Inflammatory macrophage (primary cell): ENCODE measurements at regions not wholly inside any gene's neighbourhood (a gene's known extent, or its start where the extent isn't known, plus 50 kb on each side); places are given as distances from the start of the nearest gene placed in this dataset.
A peak's percentile ranks its signal among the peaks of the same experiment; 100 is the strongest.

Source experiments
- DNase-seq, 2 donors: peaks; one replicate each; pipeline ENCODE4 v3.0.0-alpha.2; 2020 to 2022

DNA sequence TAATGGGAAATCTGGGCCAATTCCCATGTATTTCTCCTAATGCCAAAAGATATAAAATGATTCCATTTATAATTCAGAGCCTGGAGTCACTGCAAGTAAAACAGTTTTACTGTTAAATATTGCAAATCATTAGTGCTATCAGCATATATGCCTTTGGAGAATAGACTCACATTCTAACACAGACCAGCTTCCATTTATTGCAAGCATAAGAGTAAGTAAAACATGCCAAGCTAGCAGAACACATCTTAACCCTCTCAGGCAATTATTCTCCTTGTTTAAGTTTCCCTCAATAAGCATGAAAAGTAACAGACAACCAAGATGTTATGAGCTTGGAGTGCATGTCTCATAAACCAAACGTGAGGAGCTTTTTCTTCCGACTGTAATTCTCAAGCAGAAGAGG is 173.9 kb upstream of the GRIP1 start:
- no peak for DNase-seq

DNA sequence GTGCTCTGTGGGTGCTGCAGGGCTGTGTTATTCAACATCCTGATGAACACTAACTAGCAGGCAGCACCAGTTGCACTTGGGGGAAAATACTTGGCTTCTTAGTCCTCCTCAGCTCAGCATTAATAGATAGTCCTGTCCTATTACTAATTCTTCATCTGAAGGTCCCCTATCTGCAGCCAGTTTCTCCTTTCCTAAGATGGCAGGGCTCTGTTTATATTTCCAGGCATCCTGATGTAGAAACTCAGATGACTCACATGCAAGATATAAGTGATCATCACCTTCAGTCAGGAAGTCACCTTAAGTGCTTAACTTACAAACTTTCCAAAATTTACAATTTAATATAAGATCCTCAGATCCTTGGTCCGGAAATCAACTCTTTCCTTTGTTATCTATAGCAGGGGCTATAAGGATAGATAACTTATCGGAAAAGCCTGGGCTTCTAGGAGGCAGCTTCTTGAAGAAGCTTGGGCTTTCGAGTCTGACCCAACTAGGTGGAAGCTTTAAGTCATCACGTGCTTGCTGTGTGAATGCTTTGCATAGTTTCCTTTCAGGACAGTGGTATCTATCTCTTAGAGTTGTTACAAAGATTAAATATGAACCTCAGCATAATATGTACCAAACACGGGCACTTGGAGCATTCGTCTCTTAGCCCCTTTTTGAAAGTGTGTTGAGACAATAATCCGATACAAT is 181.0 kb upstream of the GRIP1 start:
- DNase-seq, result no peak

- peak; percentile 57 to 64 for DNase-seq
Measured at GRCh38 chr12:66860752-66861750, 182.2 kb upstream of the GRIP1 start.

GRCh38 chr12:66862356-66862985 is 183.6 kb upstream of the GRIP1 start:
- no peak for DNase-seq

DNA sequence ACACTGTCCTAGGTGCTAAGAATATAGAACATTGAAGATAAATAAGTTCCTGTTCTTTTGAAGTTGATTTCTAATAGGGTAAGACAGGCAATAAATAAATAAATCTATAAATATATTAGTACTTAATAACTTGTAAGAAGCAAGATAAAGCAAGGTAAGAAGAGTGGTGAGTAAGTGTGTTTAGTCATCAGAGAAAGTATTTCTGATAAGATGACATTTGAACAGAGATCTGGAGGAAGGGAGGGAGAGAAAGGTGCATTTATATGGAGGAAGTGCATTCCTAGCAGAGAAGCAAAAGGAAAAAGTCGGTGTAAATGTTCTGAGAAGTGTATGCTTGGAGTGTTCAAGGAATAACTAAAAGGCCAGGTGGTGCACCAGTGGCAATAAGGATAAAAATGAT is 184.4 kb upstream of the GRIP1 start:
- DNase-seq, result no peak

DNA sequence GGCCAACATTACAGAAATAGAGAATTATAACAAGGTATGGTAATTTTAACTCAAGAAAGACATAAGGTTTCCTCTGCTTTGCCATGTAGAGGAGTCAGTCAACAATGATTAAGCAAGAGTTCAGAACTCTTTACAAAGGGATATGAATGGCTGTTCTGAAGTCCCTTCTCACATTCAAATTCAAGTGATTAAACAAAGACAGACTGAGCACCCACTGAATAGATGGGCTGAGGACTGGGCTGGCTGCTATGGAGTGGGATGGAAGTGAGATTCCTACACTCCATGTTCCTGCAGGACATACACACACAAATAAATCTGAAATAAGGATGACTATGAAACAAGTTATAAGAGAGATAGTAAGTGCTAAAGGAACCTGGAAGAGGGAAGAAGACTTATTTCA is 199.0 kb upstream of the GRIP1 start:
- no peak for DNase-seq

- no peak for DNase-seq
Measured at GRCh38 chr12:66879409-66879808, 200.5 kb upstream of the GRIP1 start.

DNA sequence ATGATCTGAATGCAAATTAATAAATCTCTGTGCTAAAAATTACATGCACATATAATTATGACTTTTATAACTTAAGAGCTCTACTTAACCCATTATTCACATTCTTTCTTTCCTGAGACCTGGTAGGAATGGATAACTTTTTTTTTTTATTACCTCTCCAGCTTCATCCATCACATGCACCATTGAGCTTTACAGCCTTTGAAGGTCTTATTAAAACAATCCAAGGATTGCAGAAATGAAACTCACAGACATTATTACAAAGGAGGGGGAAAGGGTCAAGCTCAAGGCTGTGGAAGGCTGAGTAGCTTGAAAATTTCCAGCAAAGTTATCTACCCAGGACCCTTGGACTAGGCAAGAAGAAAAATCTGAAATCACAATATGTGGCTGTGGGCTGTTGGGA is 202.5 kb upstream of the GRIP1 start:
- no peak for DNase-seq

- no peak for DNase-seq
Measured at GRCh38 chr12:66884091-66884490, 205.2 kb upstream of the GRIP1 start.

DNA sequence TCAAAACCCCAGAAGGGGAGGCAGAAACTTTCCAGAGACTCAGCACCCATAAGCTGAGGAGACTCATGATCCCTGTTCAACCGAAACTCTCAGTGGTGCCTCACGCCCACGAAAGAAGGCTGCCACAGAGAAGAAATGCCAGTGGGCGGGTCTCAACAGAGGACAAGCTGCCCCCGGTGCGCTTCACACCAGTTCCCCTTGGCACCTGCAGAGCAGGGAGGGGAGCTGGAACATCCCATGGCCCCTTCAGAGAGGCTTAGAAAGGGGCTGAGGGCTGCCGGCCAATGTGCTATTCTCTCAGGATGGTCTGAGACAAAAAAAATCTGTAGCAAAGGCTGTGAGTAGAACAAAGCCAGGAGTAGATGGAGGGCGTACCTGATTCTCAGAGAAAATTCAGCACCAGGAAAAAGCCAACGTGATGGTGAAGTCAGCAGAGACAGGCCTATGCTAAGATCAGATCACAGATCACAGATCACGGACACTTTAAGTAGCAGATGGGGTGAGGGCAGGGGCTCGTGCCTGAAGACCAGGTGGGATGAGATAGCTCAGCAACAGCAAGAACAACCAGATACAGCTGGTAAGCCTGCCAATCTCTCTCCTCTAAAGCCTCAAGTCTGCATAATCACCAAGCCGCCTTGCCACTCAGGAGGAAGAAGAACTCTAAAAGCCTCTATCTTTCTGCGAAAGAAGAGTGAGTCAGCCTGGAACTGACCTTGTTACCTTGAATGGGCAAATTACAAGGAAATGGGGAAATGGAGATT is 206.4 kb upstream of the GRIP1 start:
- DNase-seq, result no peak

- DNase-seq, result no peak
Measured at GRCh38 chr12:66896797-66897196, 217.9 kb upstream of the GRIP1 start.

DNA sequence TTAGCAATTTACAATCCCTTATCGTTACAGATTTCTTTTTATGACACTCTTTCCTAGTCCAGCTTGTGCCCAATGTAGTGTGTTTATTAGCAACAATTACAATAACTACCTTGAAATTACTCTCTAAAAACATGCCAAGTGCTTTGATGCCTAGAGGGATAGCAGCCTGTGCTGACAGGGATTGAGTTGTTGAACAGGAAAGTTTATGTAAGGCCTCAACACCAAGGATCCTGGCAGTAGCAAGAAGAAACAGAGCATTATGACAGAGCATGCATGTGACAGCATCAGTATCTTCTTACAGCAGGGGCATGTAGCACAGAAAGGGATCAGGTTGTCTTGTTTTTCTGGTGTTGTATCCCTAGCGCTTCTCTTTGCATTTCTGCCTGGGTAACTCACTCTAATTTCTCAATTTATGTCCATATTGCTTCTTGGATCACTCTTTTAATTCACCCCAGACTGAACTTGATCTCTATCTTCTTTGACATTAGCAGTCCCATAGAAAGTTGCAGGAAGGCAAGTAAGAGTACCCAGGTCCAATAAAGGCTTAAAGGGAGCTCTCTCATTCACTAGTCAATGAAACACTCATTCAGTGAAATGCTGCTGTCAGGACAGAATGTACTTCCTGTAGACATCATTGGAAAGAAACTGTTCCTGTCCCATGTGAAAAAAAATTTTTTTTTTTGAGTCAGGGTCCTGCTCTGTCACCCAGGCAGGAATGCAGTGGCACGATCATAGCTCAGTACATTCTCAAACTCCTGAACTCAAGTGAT is 220.0 kb upstream of the GRIP1 start:
- no peak for DNase-seq

DNA sequence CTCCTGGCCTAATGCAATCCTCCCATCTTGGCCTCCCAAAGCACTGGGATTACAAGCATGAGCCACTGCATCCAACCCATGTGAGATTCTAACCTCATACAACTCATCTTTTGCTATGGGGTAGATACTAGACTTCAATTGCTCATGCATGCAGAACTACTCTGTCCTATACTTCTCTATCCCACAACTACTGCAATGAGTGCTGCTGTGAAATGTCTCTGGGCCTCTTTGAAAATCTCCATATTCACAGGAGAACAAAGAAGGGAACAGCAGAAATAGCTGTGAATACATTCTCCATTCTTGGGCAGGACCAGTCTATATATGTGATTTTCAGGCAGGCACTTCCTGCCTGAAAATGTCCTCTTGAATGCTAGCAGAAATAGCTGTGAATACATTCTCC is 220.7 kb upstream of the GRIP1 start:
- no peak for DNase-seq

- DNase-seq, result no peak
Measured at GRCh38 chr12:66900616-66901015, 221.7 kb upstream of the GRIP1 start.

- peak; percentile 12 to 17 for DNase-seq
Measured at GRCh38 chr12:66901138-66901932, 222.5 kb upstream of the GRIP1 start.

DNA sequence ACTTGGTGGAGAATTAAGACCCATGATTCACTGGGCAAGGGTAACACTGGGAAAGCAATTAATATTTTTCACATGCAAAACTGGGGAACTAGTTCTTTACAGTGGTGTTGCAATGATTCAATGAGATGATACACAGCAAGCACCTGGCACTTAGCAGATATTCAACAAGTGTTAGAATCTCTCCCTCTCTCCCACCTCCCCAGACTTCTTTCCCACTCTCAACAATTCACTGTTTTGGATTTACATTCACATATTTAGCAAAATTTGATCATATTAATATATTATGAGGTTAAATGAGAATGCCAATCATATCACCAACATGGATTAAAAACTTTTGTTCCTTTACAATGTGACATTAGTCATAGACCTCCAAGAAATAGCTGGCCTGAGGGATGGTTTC is 223.1 kb upstream of the GRIP1 start:
- DNase-seq, result no peak

- no peak for DNase-seq
Measured at GRCh38 chr12:66903782-66904396, 225.0 kb upstream of the GRIP1 start.

DNA sequence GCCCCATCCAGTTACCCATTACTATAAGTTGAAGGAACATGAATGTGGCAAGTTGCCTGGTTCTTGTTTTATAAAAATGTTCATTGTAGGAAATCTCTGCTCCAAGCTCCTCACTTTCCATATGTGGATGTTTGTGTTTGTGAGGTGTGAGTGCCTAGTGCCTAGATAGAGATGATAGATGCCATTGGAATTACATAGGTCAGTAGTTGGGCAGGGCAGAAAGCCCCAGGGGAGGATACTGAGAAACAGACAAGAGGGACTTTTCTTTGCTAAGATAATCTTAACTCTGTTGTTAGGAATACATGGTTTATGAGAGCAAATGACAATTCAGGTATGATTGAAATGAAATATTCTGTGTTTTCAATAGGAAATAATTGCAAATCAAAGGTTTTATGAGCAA is 226.3 kb upstream of the GRIP1 start:
- no peak for DNase-seq

- DNase-seq, result no peak
Measured at GRCh38 chr12:66910366-66910974, 231.6 kb upstream of the GRIP1 start.

- DNase-seq, result no peak
Measured at GRCh38 chr12:66915306-66915904, 236.5 kb upstream of the GRIP1 start.
